HCT116 (cell line): ENCODE measurements at regions not wholly inside any gene's neighbourhood (a gene's known extent, or its start where the extent isn't known, plus 50 kb on each side); places are given as distances from the start of the nearest gene placed in this dataset.
A peak's percentile ranks its signal among the peaks of the same experiment; 100 is the strongest.

Experiments
- ATAC-seq: fragments of 200-7000 bp; cut with Tn5 transposase; 2 replicates; pipeline ENCODE4 v1.9.1; 2020; ENCODE audit warnings: mild to moderate bottlenecking, moderate library complexity
- BruUV-seq: library from RNA; stranded (reverse); fragments of 400-500 nt; replicated peaks from 2 replicates; lab custom pipeline; 2021; lab: Mats Ljungman, UMichigan
- CTCF ChIA-PET: fragments of 300-600 bp; sonication (Branson Sonifier 250); formaldehyde crosslinking; loops from one replicate; lab custom pipeline; 2021; ENCODE audit warnings: antibody characterized with exemption; lab: Charles Lee
- POLR2A ChIA-PET: fragments of 300-600, 350-600 bp; sonication (Branson Sonifier 250); formaldehyde crosslinking; loops from one replicate; lab custom pipeline; 2021; ENCODE audit warnings: antibody characterized with exemption; lab: Charles Lee
- RAD21 ChIA-PET, 2 experiments: fragments of 300-600 bp; sonication (Branson Sonifier 250); formaldehyde crosslinking; loops; one replicate each; lab custom pipeline; 2023; ENCODE audit warnings: low total read pairs in 2 of 2; ENCODE audit not compliant: uncharacterized antibody in 2 of 2, unreplicated experiment in 2 of 2, low non-redundant PET in 1 of 2; lab: Charles Lee
- DNase-seq: peaks from one replicate; pipeline ENCODE4 v3.0.0-alpha.2; 2010; ENCODE audit warnings: low read depth, low spot score
- H2AFZ ChIP-seq: fragments of 200-600 bp; shearing (Covaris generic), sonication (generic); 2 replicates; pipeline ENCODE4 v1.6.1; 2017; ENCODE audit warnings: low read depth, mixed run types, mixed read lengths, antibody characterized with exemption, low read length; ENCODE audit not compliant: poor library complexity, severe bottlenecking
- H3K27ac ChIP-seq: 2 replicates; pipeline ENCODE4 v1.5.1; 2012; ENCODE audit warnings: low read depth, low read length
- H3K27me3 ChIP-seq: fragments of 200-600 bp; sonication (generic); 2 replicates; pipeline ENCODE4 v1.6.1; 2016; ENCODE audit warnings: mixed run types, low read length, mixed read lengths; ENCODE audit not compliant: insufficient read depth
- H3K36me3 ChIP-seq, 2 experiments: fragments of 200-500 bp in 1 of 2; fragments of 200-600 bp in 1 of 2; sonication (Bioruptor generic) in 1 of 2; sonication (generic) in 1 of 2; 2 replicates each; pipeline versions ENCODE4 v1.5.1 to v1.6.1; 2014 to 2016; ENCODE audit warnings: low read length in 2 of 2, inconsistent platforms in 1 of 2, mixed read lengths in 1 of 2, mixed run types in 1 of 2; ENCODE audit not compliant: insufficient read depth in 2 of 2, control insufficient read depth in 1 of 2
- H3K4me1 ChIP-seq, 2 experiments: fragments of 200-600 bp in 1 of 2; sonication (generic) in 1 of 2; 2 replicates each; pipeline versions ENCODE4 v1.5.1 to v1.6.1; 2012 to 2017; ENCODE audit warnings: low read length in 2 of 2, inconsistent platforms in 1 of 2, mild to moderate bottlenecking in 1 of 2, mixed read lengths in 1 of 2, mixed run types in 1 of 2, moderate library complexity in 1 of 2; ENCODE audit not compliant: insufficient read depth in 2 of 2, control insufficient read depth in 1 of 2
- H3K4me2 ChIP-seq: fragments of 200-600 bp; sonication (generic); 2 replicates; pipeline ENCODE4 v1.6.1; 2017; ENCODE audit warnings: mixed run types, low read length, mixed read lengths
- H3K4me3 ChIP-seq, 2 experiments: fragments of 200-600 bp in 1 of 2; sonication (generic) in 1 of 2; replicated peaks in 1 of 2; 2 replicates each; pipeline ENCODE4 v1.5.1; 2011 to 2016; ENCODE audit warnings: low read length in 2 of 2, control low read depth in 1 of 2, low read depth in 1 of 2, mild to moderate bottlenecking in 1 of 2, mixed read lengths in 1 of 2, mixed run types in 1 of 2
- H3K79me2 ChIP-seq: fragments of 200-600 bp; sonication (generic); 2 replicates; pipeline ENCODE4 v1.6.1; 2017; ENCODE audit warnings: mild to moderate bottlenecking, mixed run types, low read length, moderate library complexity, mixed read lengths; ENCODE audit not compliant: insufficient read depth
- H3K9ac ChIP-seq: fragments of 200-600 bp; sonication (generic); 2 replicates; pipeline ENCODE4 v1.6.1; 2016; ENCODE audit warnings: low read length, mixed read lengths
- H3K9me2 ChIP-seq: fragments of 200-600 bp; sonication (generic), shearing (Covaris generic); 2 replicates; pipeline ENCODE4 v1.6.1; 2017; ENCODE audit warnings: mixed run types, mild to moderate bottlenecking, moderate library complexity; ENCODE audit not compliant: insufficient read depth
- H3K9me3 ChIP-seq, 2 experiments: fragments of 200-500 bp in 1 of 2; fragments of 200-600 bp in 1 of 2; sonication (Bioruptor generic) in 1 of 2; sonication (generic) in 1 of 2; 2 replicates each; pipeline ENCODE4 v1.6.1; 2014 to 2017; ENCODE audit warnings: low read length in 2 of 2, mixed read lengths in 2 of 2, inconsistent platforms in 1 of 2, low read depth in 1 of 2, mild to moderate bottlenecking in 1 of 2, mixed run types in 1 of 2, moderate library complexity in 1 of 2; ENCODE audit not compliant: control insufficient read depth in 1 of 2, insufficient read depth in 1 of 2
- H4K20me1 ChIP-seq: fragments of 200-600 bp; sonication (generic), shearing (Covaris generic); 2 replicates; pipeline ENCODE4 v1.6.1; 2017; ENCODE audit warnings: mixed run types, mild to moderate bottlenecking, moderate library complexity; ENCODE audit not compliant: insufficient read depth
- ATF3 ChIP-seq: IDR thresholded peaks from 2 replicates; pipeline ENCODE4 v1.6.1; 2012
- CBX3 ChIP-seq: IDR thresholded peaks from 2 replicates; pipeline ENCODE4 v1.6.1; 2012; ENCODE audit warnings: low read depth
- CTCF ChIP-seq, 3 experiments: fragments of 200-600 bp in 1 of 3; sonication (generic) in 1 of 3; IDR thresholded peaks in 2 of 3; conservative IDR thresholded peaks in 1 of 3; 2 replicates each; pipeline ENCODE4 v1.5.1; 2012 to 2017; ENCODE audit warnings: low read depth in 2 of 3, low read length in 2 of 3, antibody characterized with exemption in 1 of 3, borderline replicate concordance in 1 of 3, control low read depth in 1 of 3, mild to moderate bottlenecking in 1 of 3, mixed read lengths in 1 of 3, mixed run types in 1 of 3, moderate library complexity in 1 of 3; ENCODE audit not compliant: insufficient read depth in 1 of 3
- ELF1 ChIP-seq: IDR thresholded peaks from 2 replicates; pipeline ENCODE4 v1.6.1; 2012; ENCODE audit warnings: low read depth, borderline replicate concordance
- EZH2 ChIP-seq: fragments of 200-600 bp; sonication (generic); IDR thresholded peaks from 2 replicates; pipeline ENCODE4 v1.6.1; 2017; ENCODE audit warnings: antibody characterized with exemption, mixed run types
- POLR2AphosphoS5 ChIP-seq: IDR thresholded peaks from 2 replicates; pipeline ENCODE4 v1.6.1; 2011; ENCODE audit warnings: mild to moderate bottlenecking, low read depth, low read length, moderate library complexity
- REST ChIP-seq: IDR thresholded peaks from 2 replicates; pipeline ENCODE4 v1.6.1; 2012; ENCODE audit warnings: low read depth
- SIN3A ChIP-seq: IDR thresholded peaks from 2 replicates; pipeline ENCODE4 v1.6.1; 2012; ENCODE audit warnings: low read depth
- YY1 ChIP-seq: IDR thresholded peaks from 2 replicates; pipeline ENCODE4 v1.6.1; 2011; ENCODE audit warnings: low read length, low read depth, moderate library complexity, mild to moderate bottlenecking; ENCODE audit not compliant: insufficient replicate concordance; ENCODE audit errors: extremely low read depth
- ZBTB33 ChIP-seq: IDR thresholded peaks from 2 replicates; pipeline ENCODE4 v1.6.1; 2011; ENCODE audit warnings: mild to moderate bottlenecking, low read length, moderate library complexity; ENCODE audit not compliant: insufficient replicate concordance; ENCODE audit errors: extremely low read depth
- ZNF274 ChIP-seq: fragments of 200-500 bp; sonication (Bioruptor generic); IDR thresholded peaks from 2 replicates; pipeline ENCODE4 v1.6.1; 2014; ENCODE audit warnings: mild to moderate bottlenecking, low read depth, low read length, inconsistent platforms
- intact Hi-C: fragments of 100-400 bp; cut with micrococcal nuclease; formaldehyde crosslinking; loops from 2 replicates; pipeline ENCODE4 v1.10.0; 2022

GRCh38 chr2:80968450-80968849 is 663.9 kb upstream of the LRRTM1 start:
- no peak overlapping the region for H3K9ac ChIP-seq
- no peaks in the 10 kb centered on the region for H3K36me3 ChIP-seq
- H3K79me2 ChIP-seq, result no peaks in the 10 kb centered on the region
- CTCF ChIA-PET, result no interaction called here
- intact Hi-C loops, result no loop called here
- DNase-seq (no peak), ATAC-seq (no peak)
- H4K20me1 ChIP-seq, result no peaks in the 10 kb centered on the region
- H3K4me2 ChIP-seq, result no peak overlapping the region
- H3K27ac ChIP-seq, result no peak overlapping the region
- no peaks in the 10 kb centered on the region for H3K27me3 ChIP-seq
- RAD21 ChIA-PET, result no interaction called here
- TF ChIP-seq CTCF (IDR thresholded peaks at IDR 0.05 in 2 of 3, conservative IDR thresholded peaks at IDR 0.05 in 1 of 3; ENCODE audit: borderline replicate concordance in 1 of 3, insufficient read depth in 1 of 3, low read depth in 2 of 3, low read length in 2 of 3) (peak in 1 of 3 experiments; percentile 1; a peak in 1 of 6 replicates), EZH2 (no peak)
- no peaks in the 10 kb centered on the region for H3K9me2 ChIP-seq
- no peak overlapping the region for H3K4me3 ChIP-seq
- BruUV-seq, result no TSS peak
- H2AFZ ChIP-seq, result no peak overlapping the region
- POLR2A ChIA-PET, result no interaction called here
- H3K9me3 ChIP-seq, result peaks cover 0 to 3% of the 10 kb centered on the region in 2 experiments; a peak in 1 of 4 replicates
- H3K4me1 ChIP-seq, result no peaks in the 10 kb centered on the region

- H4K20me1 ChIP-seq, result no peaks in the 10 kb centered on the region
- ATAC-seq (no peak), DNase-seq (no peak)
- RAD21 ChIA-PET, result no interaction called here
- no peak overlapping the region for H2AFZ ChIP-seq
- 0 out of 2 replicates have a peak, but pooled peaks cover 2% of the 10 kb centered on the region for H3K9me2 ChIP-seq
- no peaks in the 10 kb centered on the region for H3K9me3 ChIP-seq
- H3K4me2 ChIP-seq, result no peak overlapping the region
- BruUV-seq, result no TSS peak
- no peak overlapping the region for H3K27ac ChIP-seq
- POLR2A ChIA-PET, result no interaction called here
- H3K36me3 ChIP-seq, result no peaks in the 10 kb centered on the region
- no peaks in the 10 kb centered on the region for H3K27me3 ChIP-seq
- intact Hi-C loops, result no loop called here
- CTCF ChIA-PET, result no interaction called here
- no peak overlapping the region for H3K9ac ChIP-seq
- no peaks in the 10 kb centered on the region for H3K4me1 ChIP-seq
- no peak overlapping the region for H3K4me3 ChIP-seq
- H3K79me2 ChIP-seq, result no peaks in the 10 kb centered on the region
- TF ChIP-seq ZBTB33, result no peak
- TF ChIP-seq ZNF274, result no peak
- no peak for TF ChIP-seq ATF3
- no peak for TF ChIP-seq REST
- no peak for TF ChIP-seq YY1
- no peak for TF ChIP-seq EZH2
- no peak for TF ChIP-seq ELF1
- no peak for TF ChIP-seq CBX3
- no peak for TF ChIP-seq SIN3A
- no peak for TF ChIP-seq POLR2AphosphoS5
Observed at GRCh38 chr2:80947601-80948130, 643.1 kb upstream of the LRRTM1 start.
